ENCODE measurements at regions not wholly inside any gene's neighbourhood (a gene's known extent, or its start where the extent isn't known, plus 50 kb on each side); places are given as distances from the start of the nearest gene placed in this dataset.
"Not testable (repeated sequence)": the region's sequence is repeated elsewhere in the genome, so short reads cannot be mapped to it uniquely, and the experiment has no call there.

DNA sequence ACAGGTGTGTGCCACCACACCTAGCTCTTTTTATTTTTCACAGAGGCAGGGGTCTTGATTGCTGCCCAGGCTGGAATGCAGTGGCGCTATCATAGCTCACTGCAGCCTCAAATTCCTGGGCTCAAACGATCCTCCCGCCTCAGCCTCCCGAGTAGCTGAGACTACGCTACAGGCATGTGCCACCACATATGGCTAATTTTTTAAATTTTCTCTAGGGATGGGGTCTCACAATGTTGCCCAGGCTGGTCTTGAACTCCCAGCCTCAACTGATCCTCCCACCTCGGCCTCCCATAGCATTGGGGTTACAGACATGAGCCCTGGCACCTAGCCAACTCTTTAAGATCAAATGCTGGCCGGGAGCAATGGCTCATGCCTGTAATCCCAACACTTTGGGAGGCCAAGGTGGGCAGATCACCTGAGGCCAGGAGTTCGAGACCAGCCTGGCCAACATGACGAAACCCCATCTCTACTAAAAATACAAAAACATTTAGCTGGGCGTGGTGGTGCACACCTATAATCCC is 50.6 kb upstream of the MYL10 start:
- not testable (repeated sequence) for DNase-seq (ENCODE audit: low read depth, low spot score)

DNA sequence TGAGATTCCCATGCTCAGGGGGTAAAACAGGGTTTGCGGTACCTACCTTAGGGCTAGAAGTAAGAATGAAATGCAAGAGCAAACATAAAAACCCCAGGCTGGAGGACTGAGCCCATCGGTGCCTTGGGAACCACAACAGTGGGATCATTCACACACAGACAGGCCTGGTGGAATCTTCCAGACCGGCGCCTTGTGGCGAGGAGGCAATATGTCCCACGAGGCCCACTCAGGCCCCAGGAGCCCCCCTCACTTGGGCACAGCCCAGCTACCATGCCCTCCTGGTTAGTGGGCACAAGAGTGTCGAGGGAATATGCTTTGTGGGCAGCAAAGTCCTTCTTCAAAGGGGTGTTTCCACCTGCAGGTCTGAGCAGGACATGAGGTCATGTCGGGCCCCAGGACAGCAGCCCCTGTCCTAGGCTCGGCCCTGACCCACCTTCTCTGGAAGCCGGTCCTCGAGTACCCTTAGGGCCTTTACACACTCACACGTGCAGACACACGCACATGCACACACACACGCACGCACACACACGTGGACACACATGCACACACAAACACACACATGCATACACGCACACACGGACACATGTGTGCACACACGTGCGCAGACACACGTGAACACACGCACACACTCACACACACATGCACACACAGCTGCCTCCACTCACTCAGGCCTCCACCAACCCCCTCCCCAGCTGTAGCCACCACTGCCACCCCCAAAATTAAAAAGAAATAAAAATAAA is 51.5 kb upstream of the MYL10 start:
- no peak for DNase-seq (ENCODE audit: low read depth, low spot score)

DNA sequence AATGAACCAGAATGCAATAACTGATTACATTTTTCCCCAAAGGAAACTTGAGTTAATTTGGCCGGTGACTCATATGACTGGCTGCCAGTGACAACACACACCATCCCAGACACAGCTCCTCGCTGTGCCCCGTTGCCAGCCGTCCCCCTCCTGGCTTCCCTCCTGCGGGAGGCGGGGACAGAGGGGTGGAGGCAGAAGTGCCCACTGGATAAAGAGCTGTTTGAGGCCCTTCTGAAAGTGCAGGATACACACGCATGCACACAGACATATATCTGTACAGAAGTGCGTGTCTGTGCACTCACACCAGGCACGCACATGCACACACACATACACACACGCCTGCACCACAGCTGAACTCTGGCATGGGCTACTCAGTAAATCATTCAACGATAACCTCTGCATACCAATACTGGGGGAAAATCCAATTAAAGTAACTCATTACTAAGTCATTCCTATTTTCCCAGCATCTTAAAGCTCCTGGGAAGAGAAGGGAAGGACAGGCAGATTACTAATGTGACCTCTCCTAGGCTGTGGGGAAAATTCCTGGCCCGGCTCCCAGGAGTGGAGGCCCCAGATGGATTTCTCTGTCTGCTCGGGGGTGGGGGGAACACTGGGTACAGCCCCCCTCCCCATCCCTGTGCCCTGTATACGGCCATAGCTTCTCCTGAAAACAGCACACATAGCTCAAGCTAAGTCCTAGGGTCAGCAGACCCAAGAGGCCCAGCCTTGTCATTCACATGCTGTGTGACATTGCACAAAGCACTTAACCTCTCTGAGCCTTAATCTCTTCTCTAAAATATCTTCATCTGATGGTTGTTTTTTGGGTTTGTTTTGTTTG is 52.3 kb upstream of the MYL10 start:
- no peak for DNase-seq (ENCODE audit: low read depth, low spot score)

GRCh38 chr7:101684983-101685330 is 55.9 kb upstream of the MYL10 start:
- no peak for DNase-seq (ENCODE audit: low read depth, low spot score)

GRCh38 chr7:101686030-101686429 is 56.9 kb upstream of the MYL10 start:
- DNase-seq (ENCODE audit: low read depth, low spot score), result no peak

- no peak for DNase-seq (ENCODE audit: low read depth, low spot score)
Observed at GRCh38 chr7:101687081-101687480, 58.0 kb upstream of the MYL10 start.

GRCh38 chr7:101687791-101688182 is 58.7 kb upstream of the MYL10 start:
- no peak for DNase-seq (ENCODE audit: low read depth, low spot score)

GRCh38 chr7:101688183-101688831 is 59.2 kb upstream of the MYL10 start:
- DNase-seq (ENCODE audit: low read depth, low spot score), result peak; percentile 60

DNA sequence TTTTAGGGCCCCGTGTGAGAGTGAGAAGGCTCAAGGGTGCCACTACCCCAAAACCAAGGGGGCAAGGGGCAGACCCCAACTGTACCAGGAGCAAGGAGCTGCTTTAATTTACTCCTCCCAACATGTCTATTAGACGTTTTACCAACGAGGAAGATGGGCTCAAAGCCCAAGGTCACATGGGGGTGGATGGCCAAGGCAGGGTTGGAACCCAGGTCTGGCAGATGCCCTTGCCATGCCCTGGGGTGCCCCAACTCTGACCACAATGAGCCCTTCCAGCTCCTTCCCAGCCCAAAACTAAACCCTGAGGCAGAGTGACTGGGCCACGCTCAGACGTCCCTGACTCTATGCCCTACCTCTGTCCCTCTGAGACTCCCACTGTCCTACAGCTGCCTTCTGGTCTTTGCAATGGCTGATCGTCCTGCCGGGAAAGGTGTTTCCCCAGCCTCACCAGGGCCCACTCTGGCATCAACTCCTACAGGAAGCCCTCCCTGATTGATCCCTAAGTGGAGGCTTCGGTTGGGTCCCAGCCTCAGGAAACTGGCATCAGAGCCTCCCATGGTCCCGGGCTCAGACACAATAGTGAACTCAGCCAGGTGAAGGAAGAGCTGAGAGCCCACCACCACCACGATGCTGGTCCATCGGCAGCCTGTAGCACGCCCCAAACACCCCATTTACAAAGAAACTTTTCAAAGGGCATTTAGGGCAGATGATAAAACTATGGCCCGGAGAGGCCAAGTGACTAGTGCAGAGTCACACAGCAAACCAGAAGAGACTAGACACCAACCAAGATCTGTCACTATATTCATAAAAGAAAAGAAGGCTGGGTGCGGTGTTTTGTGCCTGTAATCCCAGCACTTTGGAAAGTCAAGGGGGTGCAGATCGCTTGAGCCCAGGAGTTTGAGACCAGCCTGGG is 60.2 kb upstream of the MYL10 start:
- DNase-seq (ENCODE audit: low read depth, low spot score), result no peak

- no peak for DNase-seq (ENCODE audit: low read depth, low spot score)
Observed at GRCh38 chr7:101690061-101690460, 61.0 kb upstream of the MYL10 start.

DNA sequence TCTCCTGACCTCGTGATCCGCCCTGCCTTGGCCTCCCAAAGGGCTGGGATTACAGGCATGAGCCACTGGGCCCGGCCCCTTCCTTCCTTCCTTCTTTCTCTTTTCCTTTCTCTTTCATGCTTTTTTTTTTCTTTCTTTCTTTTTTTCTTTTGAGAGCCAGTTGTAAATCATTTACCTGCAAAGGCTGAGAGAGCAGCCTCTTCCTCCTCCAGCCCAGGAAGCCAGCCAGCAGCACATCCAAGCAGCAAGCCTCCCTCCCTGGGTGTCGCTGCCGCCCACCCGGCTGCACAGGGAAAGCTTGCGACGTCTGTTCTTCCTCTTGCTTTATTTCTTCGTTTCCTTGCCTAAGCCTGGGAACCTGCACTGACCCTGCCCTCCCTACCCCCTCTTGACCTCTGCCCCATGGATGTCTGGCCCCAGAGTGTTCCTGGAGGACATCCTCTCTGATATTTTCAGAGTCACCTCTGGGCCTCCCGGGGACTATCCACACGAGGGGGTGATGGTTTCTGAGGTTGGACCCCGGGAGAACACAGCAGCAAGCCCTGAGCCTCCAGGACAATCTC is 62.8 kb upstream of the MYL10 start:
- no peak for DNase-seq (ENCODE audit: low read depth, low spot score)

DNA sequence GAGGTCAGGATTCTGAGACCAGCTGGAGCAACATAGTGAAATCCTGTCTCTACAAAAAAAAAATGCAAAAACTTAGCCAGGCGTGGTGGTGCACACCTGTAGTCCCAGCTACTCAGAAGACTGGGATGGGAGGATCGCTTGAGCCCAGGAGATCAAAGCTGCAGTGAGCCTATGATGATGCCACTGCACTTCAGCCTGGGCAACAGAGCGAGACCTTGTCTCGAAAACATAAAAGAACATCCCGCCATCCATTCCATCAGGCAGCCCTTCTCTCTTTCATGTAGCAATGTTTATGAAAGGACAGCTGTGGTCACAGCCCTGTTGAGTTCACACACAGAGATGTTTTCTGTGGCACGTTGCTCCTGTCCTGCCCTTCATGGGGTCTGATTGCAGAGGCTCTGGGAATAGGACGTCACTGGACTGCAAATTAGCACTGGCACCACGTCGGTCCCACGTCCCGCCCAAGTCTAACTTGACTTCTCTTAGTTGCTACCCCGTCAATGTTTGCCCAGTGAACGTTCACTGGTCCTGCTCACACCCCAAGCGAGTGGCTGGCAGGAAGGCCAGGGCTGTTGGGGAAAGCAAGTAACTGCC is 64.5 kb upstream of the MYL10 start:
- DNase-seq (ENCODE audit: low read depth, low spot score), result no peak

- DNase-seq (ENCODE audit: low read depth, low spot score), result no peak
Observed at GRCh38 chr7:101698964-101699363, 69.9 kb upstream of the MYL10 start.

DNA sequence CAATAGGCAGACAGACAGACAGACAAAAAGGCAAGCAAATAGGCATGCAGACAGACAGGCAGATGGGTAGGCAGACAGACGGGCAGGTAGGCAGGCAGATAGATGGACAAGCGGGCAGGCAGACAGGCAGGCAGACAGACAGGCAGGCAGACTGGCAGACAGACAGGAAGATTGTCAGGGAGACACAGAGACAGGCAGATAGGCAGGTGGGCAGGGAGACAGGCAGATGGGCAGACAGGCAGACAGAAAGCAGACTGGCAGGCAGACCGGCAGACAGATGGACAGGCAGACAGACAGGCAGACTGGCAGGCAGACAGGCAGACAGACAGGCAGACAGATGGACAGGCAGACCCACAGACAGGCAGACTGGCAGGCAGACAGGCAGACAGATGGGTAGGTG is 70.3 kb upstream of the MYL10 start:
- DNase-seq (ENCODE audit: low read depth, low spot score), result no peak

DNA sequence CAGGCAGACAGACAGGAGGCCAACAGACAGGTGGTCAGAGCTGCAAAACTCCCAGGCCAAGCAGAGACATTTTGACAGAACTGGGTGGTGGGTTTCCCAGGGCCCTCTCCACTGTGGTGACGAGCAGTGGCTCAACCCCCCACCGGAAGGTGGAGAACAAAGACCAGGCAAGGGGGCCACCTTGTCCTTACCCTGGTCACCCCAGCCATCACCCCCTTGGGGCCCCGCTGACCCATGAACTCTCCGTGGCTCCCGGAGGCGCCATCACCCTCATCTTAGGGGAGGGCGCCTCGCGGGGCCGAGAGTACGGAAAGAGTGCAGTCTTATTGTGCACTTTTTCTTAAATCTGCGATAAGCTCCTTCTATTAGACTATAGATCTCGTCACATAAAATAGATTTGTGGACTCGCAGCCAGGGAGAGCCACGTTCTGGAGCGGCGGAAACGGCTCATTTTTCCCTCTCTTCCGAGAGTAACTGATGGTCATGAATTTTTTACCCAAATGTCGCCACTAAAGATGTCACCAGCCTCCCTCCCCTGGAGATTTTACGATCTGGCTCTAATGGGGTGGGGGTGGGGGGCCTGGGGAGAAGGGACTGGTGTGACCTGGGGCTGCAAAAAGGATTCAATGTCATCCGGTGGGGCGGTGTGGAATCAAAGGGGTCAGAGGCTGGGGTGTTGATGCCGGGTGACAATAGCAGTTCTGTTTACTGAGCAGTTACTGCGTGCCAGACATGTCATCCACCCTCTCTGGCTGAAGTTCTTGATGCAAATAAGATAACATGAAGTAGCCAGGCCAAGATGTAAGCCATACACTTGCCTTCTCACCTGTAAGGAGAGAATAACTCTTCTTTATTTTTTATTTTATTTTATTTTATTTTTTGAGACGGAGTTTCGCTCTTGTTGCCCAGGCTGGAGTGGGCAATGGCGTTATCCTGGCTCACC is 71.1 kb upstream of the MYL10 start:
- no peak for DNase-seq (ENCODE audit: low read depth, low spot score)

DNA sequence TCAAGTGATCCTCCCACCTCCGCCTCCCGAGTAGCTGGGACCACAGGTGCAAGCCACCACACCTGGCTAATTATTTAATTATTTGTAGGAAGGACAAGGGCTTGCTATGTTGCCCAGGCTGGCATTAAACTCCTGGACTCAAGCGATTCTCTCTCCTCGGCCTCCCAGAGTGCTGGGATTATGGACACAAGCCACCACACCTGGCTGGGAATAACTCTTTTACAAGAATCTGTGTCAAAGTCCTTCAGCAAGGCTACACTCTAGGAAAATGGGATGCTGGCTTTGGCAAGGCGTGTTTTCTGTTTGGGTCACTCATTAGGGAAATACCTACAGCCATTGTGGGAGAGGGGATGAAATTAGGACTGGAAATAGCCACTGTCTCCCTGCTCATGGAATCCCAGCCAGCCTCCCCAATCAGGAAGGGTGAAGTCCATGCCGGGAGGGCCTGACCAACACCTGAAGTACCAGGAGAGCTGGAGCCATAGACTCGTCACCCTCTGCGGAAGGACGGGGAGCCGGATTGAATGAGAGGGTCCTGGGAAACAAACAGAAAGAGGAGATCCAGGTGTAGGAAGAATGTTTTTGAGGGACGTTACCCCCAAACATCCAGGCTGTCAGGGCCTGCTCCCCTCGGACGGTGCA is 72.2 kb upstream of the MYL10 start:
- DNase-seq (ENCODE audit: low read depth, low spot score), result no peak

GRCh38 chr7:101702362-101702850 is 73.3 kb upstream of the MYL10 start:
- no peak for DNase-seq (ENCODE audit: low read depth, low spot score)

DNA sequence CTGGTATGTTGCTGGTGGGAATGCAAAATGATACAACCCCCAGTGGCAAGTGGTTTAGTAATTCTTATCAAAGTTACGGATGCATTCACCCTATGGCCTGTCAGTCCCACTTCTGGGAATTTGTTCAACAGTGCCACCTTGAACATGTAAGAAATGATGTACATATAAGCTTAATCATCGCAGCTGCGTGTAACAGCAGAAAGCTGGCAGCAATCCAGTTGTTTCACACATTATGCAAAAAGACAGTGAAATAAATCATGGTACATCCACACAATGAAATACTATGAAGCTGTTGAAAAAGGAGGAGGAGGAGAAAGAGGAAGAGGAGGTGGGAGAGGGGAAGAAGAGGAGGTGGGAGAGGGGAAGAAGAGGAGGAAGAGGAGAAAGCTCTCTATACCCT is 76.2 kb upstream of the MYL10 start:
- no peak for DNase-seq (ENCODE audit: low read depth, low spot score)

GRCh38 chr7:101707587-101707986 is 78.5 kb upstream of the MYL10 start:
- DNase-seq (ENCODE audit: low read depth, low spot score), result no peak

Data from activated CD4-positive, CD25-positive, alpha-beta regulatory T cell treated with anti-CD3 and anti-CD28 coated beads, Interleukin-2, amount 50 U/mL, for 16 hours (primary cell).